HCT116 (cell line): ENCODE measurements at regions not wholly inside any gene's neighbourhood (a gene's known extent, or its start where the extent isn't known, plus 50 kb on each side); places are given as distances from the start of the nearest gene placed in this dataset.

Experiments used
- ATAC-seq: fragments of 200-7000 bp; cut with Tn5 transposase; 2 replicates; pipeline ENCODE4 v1.9.1; 2020; ENCODE audit warnings: mild to moderate bottlenecking, moderate library complexity
- BruUV-seq: library from RNA; stranded (reverse); fragments of 400-500 nt; replicated peaks from 2 replicates; lab custom pipeline; 2021; lab: Mats Ljungman, UMichigan
- CTCF ChIA-PET: fragments of 300-600 bp; sonication (Branson Sonifier 250); formaldehyde crosslinking; loops from one replicate; lab custom pipeline; 2021; ENCODE audit warnings: antibody characterized with exemption; lab: Charles Lee
- POLR2A ChIA-PET: fragments of 300-600, 350-600 bp; sonication (Branson Sonifier 250); formaldehyde crosslinking; loops from one replicate; lab custom pipeline; 2021; ENCODE audit warnings: antibody characterized with exemption; lab: Charles Lee
- RAD21 ChIA-PET, 2 experiments: fragments of 300-600 bp; sonication (Branson Sonifier 250); formaldehyde crosslinking; loops; one replicate each; lab custom pipeline; 2023; ENCODE audit warnings: low total read pairs in 2 of 2; ENCODE audit not compliant: uncharacterized antibody in 2 of 2, unreplicated experiment in 2 of 2, low non-redundant PET in 1 of 2; lab: Charles Lee
- DNase-seq: peaks from one replicate; pipeline ENCODE4 v3.0.0-alpha.2; 2010; ENCODE audit warnings: low read depth, low spot score
- H2AFZ ChIP-seq: fragments of 200-600 bp; shearing (Covaris generic), sonication (generic); 2 replicates; pipeline ENCODE4 v1.6.1; 2017; ENCODE audit warnings: low read depth, mixed run types, mixed read lengths, antibody characterized with exemption, low read length; ENCODE audit not compliant: poor library complexity, severe bottlenecking
- H3K27ac ChIP-seq: 2 replicates; pipeline ENCODE4 v1.5.1; 2012; ENCODE audit warnings: low read depth, low read length
- H3K27me3 ChIP-seq: fragments of 200-600 bp; sonication (generic); 2 replicates; pipeline ENCODE4 v1.6.1; 2016; ENCODE audit warnings: mixed run types, low read length, mixed read lengths; ENCODE audit not compliant: insufficient read depth
- H3K36me3 ChIP-seq, 2 experiments: fragments of 200-500 bp in 1 of 2; fragments of 200-600 bp in 1 of 2; sonication (Bioruptor generic) in 1 of 2; sonication (generic) in 1 of 2; 2 replicates each; pipeline versions ENCODE4 v1.5.1 to v1.6.1; 2014 to 2016; ENCODE audit warnings: low read length in 2 of 2, inconsistent platforms in 1 of 2, mixed read lengths in 1 of 2, mixed run types in 1 of 2; ENCODE audit not compliant: insufficient read depth in 2 of 2, control insufficient read depth in 1 of 2
- H3K4me1 ChIP-seq, 2 experiments: fragments of 200-600 bp in 1 of 2; sonication (generic) in 1 of 2; 2 replicates each; pipeline versions ENCODE4 v1.5.1 to v1.6.1; 2012 to 2017; ENCODE audit warnings: low read length in 2 of 2, inconsistent platforms in 1 of 2, mild to moderate bottlenecking in 1 of 2, mixed read lengths in 1 of 2, mixed run types in 1 of 2, moderate library complexity in 1 of 2; ENCODE audit not compliant: insufficient read depth in 2 of 2, control insufficient read depth in 1 of 2
- H3K4me2 ChIP-seq: fragments of 200-600 bp; sonication (generic); 2 replicates; pipeline ENCODE4 v1.6.1; 2017; ENCODE audit warnings: mixed run types, low read length, mixed read lengths
- H3K4me3 ChIP-seq, 2 experiments: fragments of 200-600 bp in 1 of 2; sonication (generic) in 1 of 2; replicated peaks in 1 of 2; 2 replicates each; pipeline ENCODE4 v1.5.1; 2011 to 2016; ENCODE audit warnings: low read length in 2 of 2, control low read depth in 1 of 2, low read depth in 1 of 2, mild to moderate bottlenecking in 1 of 2, mixed read lengths in 1 of 2, mixed run types in 1 of 2
- H3K79me2 ChIP-seq: fragments of 200-600 bp; sonication (generic); 2 replicates; pipeline ENCODE4 v1.6.1; 2017; ENCODE audit warnings: mild to moderate bottlenecking, mixed run types, low read length, moderate library complexity, mixed read lengths; ENCODE audit not compliant: insufficient read depth
- H3K9ac ChIP-seq: fragments of 200-600 bp; sonication (generic); 2 replicates; pipeline ENCODE4 v1.6.1; 2016; ENCODE audit warnings: low read length, mixed read lengths
- H3K9me2 ChIP-seq: fragments of 200-600 bp; sonication (generic), shearing (Covaris generic); 2 replicates; pipeline ENCODE4 v1.6.1; 2017; ENCODE audit warnings: mixed run types, mild to moderate bottlenecking, moderate library complexity; ENCODE audit not compliant: insufficient read depth
- H3K9me3 ChIP-seq, 2 experiments: fragments of 200-500 bp in 1 of 2; fragments of 200-600 bp in 1 of 2; sonication (Bioruptor generic) in 1 of 2; sonication (generic) in 1 of 2; 2 replicates each; pipeline ENCODE4 v1.6.1; 2014 to 2017; ENCODE audit warnings: low read length in 2 of 2, mixed read lengths in 2 of 2, inconsistent platforms in 1 of 2, low read depth in 1 of 2, mild to moderate bottlenecking in 1 of 2, mixed run types in 1 of 2, moderate library complexity in 1 of 2; ENCODE audit not compliant: control insufficient read depth in 1 of 2, insufficient read depth in 1 of 2
- H4K20me1 ChIP-seq: fragments of 200-600 bp; sonication (generic), shearing (Covaris generic); 2 replicates; pipeline ENCODE4 v1.6.1; 2017; ENCODE audit warnings: mixed run types, mild to moderate bottlenecking, moderate library complexity; ENCODE audit not compliant: insufficient read depth
- CEBPB ChIP-seq: IDR thresholded peaks from 2 replicates; pipeline ENCODE4 v1.6.1; 2012; ENCODE audit warnings: low read depth
- ELF1 ChIP-seq: IDR thresholded peaks from 2 replicates; pipeline ENCODE4 v1.6.1; 2012; ENCODE audit warnings: low read depth, borderline replicate concordance
- EZH2 ChIP-seq: fragments of 200-600 bp; sonication (generic); IDR thresholded peaks from 2 replicates; pipeline ENCODE4 v1.6.1; 2017; ENCODE audit warnings: antibody characterized with exemption, mixed run types
- EZH2phosphoT487 ChIP-seq: fragments of 200-600 bp; IDR thresholded peaks from 2 replicates; pipeline ENCODE4 v1.6.1; 2018; ENCODE audit warnings: antibody characterized with exemption, borderline replicate concordance
- JUND ChIP-seq: IDR thresholded peaks from 2 replicates; pipeline ENCODE4 v1.6.1; 2012
- POLR2A ChIP-seq: IDR thresholded peaks from 2 replicates; pipeline ENCODE4 v1.7.0; 2011; ENCODE audit warnings: borderline replicate concordance; ENCODE audit not compliant: insufficient read depth, insufficient read length; ENCODE audit errors: extremely low read depth
- POLR2AphosphoS5 ChIP-seq: IDR thresholded peaks from 2 replicates; pipeline ENCODE4 v1.6.1; 2011; ENCODE audit warnings: mild to moderate bottlenecking, low read depth, low read length, moderate library complexity
- RAD21 ChIP-seq: IDR thresholded peaks from 2 replicates; pipeline ENCODE4 v1.6.1; 2012; ENCODE audit warnings: low read depth, mild to moderate bottlenecking
- SRF ChIP-seq: IDR thresholded peaks from 2 replicates; pipeline ENCODE4 v1.6.1; 2012; ENCODE audit warnings: low read depth
- TCF7L2 ChIP-seq: IDR thresholded peaks from 2 replicates; pipeline ENCODE4 v1.7.0; 2011; ENCODE audit warnings: borderline replicate concordance, inconsistent platforms; ENCODE audit not compliant: insufficient read depth, insufficient read length; ENCODE audit errors: extremely low read depth
- YY1 ChIP-seq: IDR thresholded peaks from 2 replicates; pipeline ENCODE4 v1.6.1; 2011; ENCODE audit warnings: low read length, low read depth, moderate library complexity, mild to moderate bottlenecking; ENCODE audit not compliant: insufficient replicate concordance; ENCODE audit errors: extremely low read depth
- ZNF274 ChIP-seq: fragments of 200-500 bp; sonication (Bioruptor generic); IDR thresholded peaks from 2 replicates; pipeline ENCODE4 v1.6.1; 2014; ENCODE audit warnings: mild to moderate bottlenecking, low read depth, low read length, inconsistent platforms
- intact Hi-C: fragments of 100-400 bp; cut with micrococcal nuclease; formaldehyde crosslinking; loops from 2 replicates; pipeline ENCODE4 v1.10.0; 2022
- TF ChIP-seq, protein P1 (sequence below): IDR thresholded peaks from 2 replicates; pipeline ENCODE4 v1.6.1; 2012; ENCODE audit warnings: low read depth
- TF ChIP-seq, protein P2 (sequence below), 3 experiments: fragments of 200-600 bp in 1 of 3; sonication (generic) in 1 of 3; IDR thresholded peaks in 2 of 3; conservative IDR thresholded peaks in 1 of 3; 2 replicates each; pipeline ENCODE4 v1.5.1; 2012 to 2017; ENCODE audit warnings: low read depth in 2 of 3, low read length in 2 of 3, antibody characterized with exemption in 1 of 3, borderline replicate concordance in 1 of 3, control low read depth in 1 of 3, mild to moderate bottlenecking in 1 of 3, mixed read lengths in 1 of 3, mixed run types in 1 of 3, moderate library complexity in 1 of 3; ENCODE audit not compliant: insufficient read depth in 1 of 3
- TF ChIP-seq, protein P3 (sequence below): IDR thresholded peaks from 2 replicates; pipeline ENCODE4 v1.6.1; 2012
- TF ChIP-seq, protein P4 (sequence below): IDR thresholded peaks from 2 replicates; pipeline ENCODE4 v1.6.1; 2012

DNA sequence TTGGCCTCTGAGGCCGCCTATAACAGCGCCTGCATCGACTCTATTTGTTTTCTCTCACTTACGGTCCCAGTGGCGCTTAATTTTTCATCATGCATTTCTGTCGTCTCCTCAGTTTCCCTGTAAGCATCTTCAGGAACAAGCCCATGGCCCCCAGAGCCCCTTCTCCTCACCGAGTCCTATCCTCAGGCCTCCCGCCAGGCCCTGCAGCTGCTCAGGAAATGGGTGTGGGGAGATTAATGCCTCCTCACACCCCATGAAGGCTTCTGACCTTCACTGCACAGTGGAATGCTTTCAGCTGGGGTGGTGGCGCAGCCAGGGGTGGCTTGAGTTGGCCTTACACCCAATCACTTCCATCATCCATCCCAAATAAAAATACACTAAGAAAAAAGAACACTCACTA is 260.4 kb downstream of the FAM43A start:
- no peak for TF ChIP-seq RAD21
- TF ChIP-seq EZH2: no peak
- no peak for TF ChIP-seq POLR2A
- TF ChIP-seq ZNF274: no peak
- TF ChIP-seq YY1: no peak
- no peak for TF ChIP-seq JUND
- Histone ChIP-seq H3K9me3 (no peaks in the 10 kb centered on the region), H3K4me3 (no peak overlapping the region), H4K20me1 (no peaks in the 10 kb centered on the region), H3K4me1 (no peaks in the 10 kb centered on the region), H3K9me2 (no peaks in the 10 kb centered on the region), H2AFZ (no peak overlapping the region), H3K9ac (no peak overlapping the region), H3K36me3 (no peaks in the 10 kb centered on the region), H3K27me3 (no peaks in the 10 kb centered on the region), H3K4me2 (no peak overlapping the region), H3K79me2 (no peaks in the 10 kb centered on the region), H3K27ac (no peak overlapping the region)
- CTCF ChIA-PET: no interaction called here
- intact Hi-C loops: no loop called here
- DNase-seq (no peak), ATAC-seq (no peak)
- RAD21 ChIA-PET: no interaction called here
- no TSS peak for BruUV-seq
- POLR2A ChIA-PET: no interaction called here

DNA sequence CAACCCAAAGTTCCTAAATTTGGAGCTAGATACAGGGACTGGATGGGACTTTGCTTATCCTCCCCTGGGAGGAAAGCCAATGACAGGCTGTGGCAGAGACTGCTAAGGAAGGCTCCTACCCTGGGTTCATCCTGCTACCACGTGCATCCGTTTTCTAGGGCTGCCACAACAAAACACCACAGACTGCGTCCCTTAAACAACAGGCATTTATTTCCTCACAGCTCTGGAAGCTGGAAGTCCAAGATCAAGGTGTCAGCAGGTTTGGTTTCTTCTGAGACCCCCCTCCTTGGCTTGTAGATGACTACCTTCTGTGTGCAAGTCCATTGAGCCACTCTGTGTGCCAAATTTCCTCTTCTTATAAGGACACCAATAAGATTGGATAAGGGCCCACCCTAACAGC is 263.9 kb downstream of the FAM43A start:
- H3K27me3 ChIP-seq: no peaks in the 10 kb centered on the region; the same call in 1 of the 2 replicates
- no peak overlapping the region for H3K4me2 ChIP-seq
- no peak overlapping the region for H3K9ac ChIP-seq
- H3K79me2 ChIP-seq: no peaks in the 10 kb centered on the region
- POLR2A ChIA-PET: no interaction called here
- no peaks in the 10 kb centered on the region for H3K4me1 ChIP-seq
- H3K36me3 ChIP-seq: no peaks in the 10 kb centered on the region
- no TSS peak for BruUV-seq
- no peaks in the 10 kb centered on the region for H3K9me3 ChIP-seq
- no peak for ATAC-seq
- no peaks in the 10 kb centered on the region for H4K20me1 ChIP-seq
- no peak for DNase-seq
- no peaks in the 10 kb centered on the region for H3K9me2 ChIP-seq
- H3K4me3 ChIP-seq: no peak overlapping the region
- H2AFZ ChIP-seq: no peak overlapping the region
- H3K27ac ChIP-seq: no peak overlapping the region
- intact Hi-C loops: no loop called here
- RAD21 ChIA-PET: no interaction called here
- CTCF ChIA-PET: no interaction called here
- TF ChIP-seq POLR2AphosphoS5 (no peak), EZH2phosphoT487 (no peak), POLR2A (no peak), RAD21 (no peak), ELF1 (no peak), SRF (no peak), TCF7L2 (no peak), CEBPB (no peak)
- TF ChIP-seq, protein P1, sequence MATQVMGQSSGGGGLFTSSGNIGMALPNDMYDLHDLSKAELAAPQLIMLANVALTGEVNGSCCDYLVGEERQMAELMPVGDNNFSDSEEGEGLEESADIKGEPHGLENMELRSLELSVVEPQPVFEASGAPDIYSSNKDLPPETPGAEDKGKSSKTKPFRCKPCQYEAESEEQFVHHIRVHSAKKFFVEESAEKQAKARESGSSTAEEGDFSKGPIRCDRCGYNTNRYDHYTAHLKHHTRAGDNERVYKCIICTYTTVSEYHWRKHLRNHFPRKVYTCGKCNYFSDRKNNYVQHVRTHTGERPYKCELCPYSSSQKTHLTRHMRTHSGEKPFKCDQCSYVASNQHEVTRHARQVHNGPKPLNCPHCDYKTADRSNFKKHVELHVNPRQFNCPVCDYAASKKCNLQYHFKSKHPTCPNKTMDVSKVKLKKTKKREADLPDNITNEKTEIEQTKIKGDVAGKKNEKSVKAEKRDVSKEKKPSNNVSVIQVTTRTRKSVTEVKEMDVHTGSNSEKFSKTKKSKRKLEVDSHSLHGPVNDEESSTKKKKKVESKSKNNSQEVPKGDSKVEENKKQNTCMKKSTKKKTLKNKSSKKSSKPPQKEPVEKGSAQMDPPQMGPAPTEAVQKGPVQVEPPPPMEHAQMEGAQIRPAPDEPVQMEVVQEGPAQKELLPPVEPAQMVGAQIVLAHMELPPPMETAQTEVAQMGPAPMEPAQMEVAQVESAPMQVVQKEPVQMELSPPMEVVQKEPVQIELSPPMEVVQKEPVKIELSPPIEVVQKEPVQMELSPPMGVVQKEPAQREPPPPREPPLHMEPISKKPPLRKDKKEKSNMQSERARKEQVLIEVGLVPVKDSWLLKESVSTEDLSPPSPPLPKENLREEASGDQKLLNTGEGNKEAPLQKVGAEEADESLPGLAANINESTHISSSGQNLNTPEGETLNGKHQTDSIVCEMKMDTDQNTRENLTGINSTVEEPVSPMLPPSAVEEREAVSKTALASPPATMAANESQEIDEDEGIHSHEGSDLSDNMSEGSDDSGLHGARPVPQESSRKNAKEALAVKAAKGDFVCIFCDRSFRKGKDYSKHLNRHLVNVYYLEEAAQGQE: no peak
- TF ChIP-seq, protein P2, sequence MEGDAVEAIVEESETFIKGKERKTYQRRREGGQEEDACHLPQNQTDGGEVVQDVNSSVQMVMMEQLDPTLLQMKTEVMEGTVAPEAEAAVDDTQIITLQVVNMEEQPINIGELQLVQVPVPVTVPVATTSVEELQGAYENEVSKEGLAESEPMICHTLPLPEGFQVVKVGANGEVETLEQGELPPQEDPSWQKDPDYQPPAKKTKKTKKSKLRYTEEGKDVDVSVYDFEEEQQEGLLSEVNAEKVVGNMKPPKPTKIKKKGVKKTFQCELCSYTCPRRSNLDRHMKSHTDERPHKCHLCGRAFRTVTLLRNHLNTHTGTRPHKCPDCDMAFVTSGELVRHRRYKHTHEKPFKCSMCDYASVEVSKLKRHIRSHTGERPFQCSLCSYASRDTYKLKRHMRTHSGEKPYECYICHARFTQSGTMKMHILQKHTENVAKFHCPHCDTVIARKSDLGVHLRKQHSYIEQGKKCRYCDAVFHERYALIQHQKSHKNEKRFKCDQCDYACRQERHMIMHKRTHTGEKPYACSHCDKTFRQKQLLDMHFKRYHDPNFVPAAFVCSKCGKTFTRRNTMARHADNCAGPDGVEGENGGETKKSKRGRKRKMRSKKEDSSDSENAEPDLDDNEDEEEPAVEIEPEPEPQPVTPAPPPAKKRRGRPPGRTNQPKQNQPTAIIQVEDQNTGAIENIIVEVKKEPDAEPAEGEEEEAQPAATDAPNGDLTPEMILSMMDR (IDR thresholded peaks at IDR 0.05 in 2 of 3, conservative IDR thresholded peaks at IDR 0.05 in 1 of 3; ENCODE audit: borderline replicate concordance in 1 of 3, insufficient read depth in 1 of 3, low read depth in 2 of 3, low read length in 2 of 3): no peak
- TF ChIP-seq, protein P3, sequence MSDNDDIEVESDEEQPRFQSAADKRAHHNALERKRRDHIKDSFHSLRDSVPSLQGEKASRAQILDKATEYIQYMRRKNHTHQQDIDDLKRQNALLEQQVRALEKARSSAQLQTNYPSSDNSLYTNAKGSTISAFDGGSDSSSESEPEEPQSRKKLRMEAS: no peak
- TF ChIP-seq, protein P4, sequence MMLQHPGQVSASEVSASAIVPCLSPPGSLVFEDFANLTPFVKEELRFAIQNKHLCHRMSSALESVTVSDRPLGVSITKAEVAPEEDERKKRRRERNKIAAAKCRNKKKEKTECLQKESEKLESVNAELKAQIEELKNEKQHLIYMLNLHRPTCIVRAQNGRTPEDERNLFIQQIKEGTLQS: no peak
